GM13976 (cell line): ENCODE measurements at regions not wholly inside any gene's neighbourhood (a gene's known extent, or its start where the extent isn't known, plus 50 kb on each side); places are given as distances from the start of the nearest gene placed in this dataset.

Experiments used
- DNase-seq: peaks from one replicate; pipeline ENCODE4 v3.0.0; 2012; ENCODE audit warnings: low spot score
- CTCF ChIP-seq: IDR thresholded peaks from 2 replicates; pipeline ENCODE4 v1.5.1; 2012; ENCODE audit warnings: borderline replicate concordance, mild to moderate bottlenecking; ENCODE audit not compliant: insufficient read depth; ENCODE audit errors: extremely low read depth, missing control alignments, control extremely low read depth
- in situ Hi-C: fragments of 300-500 bp; cut with MboI; formaldehyde crosslinking; loops from one replicate; pipeline ENCODE4 v1.12.0; 2022; ENCODE audit warnings: low sequenced_read_pairs, mixed read lengths, inconsistent platforms; ENCODE audit not compliant: unreplicated experiment

DNA sequence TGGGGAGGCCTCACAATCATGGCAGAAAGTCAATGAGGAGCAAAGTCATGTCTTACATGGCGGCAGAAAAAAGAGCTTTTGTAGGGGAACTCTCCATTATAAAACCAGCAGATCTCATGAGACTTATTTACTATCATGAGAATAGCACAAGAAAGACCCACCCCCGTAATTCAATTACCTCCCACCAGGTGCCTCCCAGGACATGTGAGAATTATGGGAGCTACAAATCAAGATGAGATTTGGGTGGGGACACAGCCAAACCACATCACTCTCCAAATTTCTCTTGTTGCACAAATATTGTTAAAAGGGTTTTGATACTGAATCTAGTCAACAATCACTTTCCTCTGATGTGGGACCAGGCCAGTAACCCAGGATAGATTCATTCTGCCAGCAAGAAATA, 1176.1 kb downstream of the CDH9 start:
- no peak for DNase-seq
- in situ Hi-C loops = no loop called here
- TF ChIP-seq CTCF = no peak

DNA sequence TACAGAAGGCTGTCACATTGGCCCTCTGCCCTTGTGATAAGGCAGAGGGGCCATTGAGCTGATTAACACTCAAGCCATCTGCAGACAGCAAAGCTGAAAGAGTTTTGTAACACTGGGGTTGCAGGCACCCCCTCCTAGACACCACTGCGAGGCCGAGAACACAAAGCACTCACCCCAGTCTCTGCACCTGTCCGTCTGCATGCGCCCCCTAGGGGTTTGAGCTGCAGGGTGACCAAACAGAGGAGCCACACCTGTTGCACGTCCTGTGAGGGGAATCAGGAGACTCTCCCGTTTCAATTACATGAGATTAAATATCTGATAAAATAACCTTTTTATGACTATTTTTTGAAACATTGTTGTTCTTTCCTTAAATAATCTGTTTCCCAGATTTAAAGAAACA, 1180.4 kb downstream of the CDH9 start:
- no peak for DNase-seq
- in situ Hi-C loops = no loop called here
- TF ChIP-seq CTCF = peak; percentile 15

- in situ Hi-C loops = no loop called here
- no peak for DNase-seq
- TF ChIP-seq CTCF = no peak
These were observed 1187.1 kb downstream of the CDH9 start for GRCh38 chr5:25851301-25851700.

- in situ Hi-C loops = no loop called here
- no peak for DNase-seq
- no peak for TF ChIP-seq CTCF
These were observed 1187.8 kb downstream of the CDH9 start for GRCh38 chr5:25850581-25850980.

DNA sequence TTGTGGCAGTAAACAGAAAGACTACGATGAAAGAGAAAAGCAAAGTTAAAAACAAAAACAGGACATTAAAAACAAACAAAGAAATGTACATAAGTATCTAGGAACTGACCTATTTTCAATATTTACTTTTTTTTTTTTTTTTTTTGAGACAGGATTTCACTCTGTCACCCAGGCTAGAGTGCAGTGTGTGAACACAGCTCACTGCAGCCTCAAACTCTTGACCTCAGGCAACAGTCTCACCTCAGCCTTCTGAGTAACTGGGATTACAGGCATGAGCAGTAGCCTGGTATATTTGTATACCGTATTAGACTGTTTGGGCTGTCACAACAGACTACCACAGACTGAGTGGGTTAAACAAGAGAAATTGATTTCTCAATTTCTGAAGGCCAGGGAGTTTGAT, 1189.1 kb downstream of the CDH9 start:
- in situ Hi-C loops = no loop called here
- DNase-seq = no peak
- no peak for TF ChIP-seq CTCF

- in situ Hi-C loops = no loop called here
- DNase-seq = no peak
- no peak for TF ChIP-seq CTCF
These were observed 1178.6 kb upstream of the CDH10 start for GRCh38 chr5:25823330-25823873.
